GM21723 (cell line): ENCODE measurements at regions not wholly inside any gene's neighbourhood (a gene's known extent, or its start where the extent isn't known, plus 50 kb on each side); places are given as distances from the start of the nearest gene placed in this dataset.

Experiments used
- ATAC-seq: cut with Tn5 transposase; IDR thresholded peaks from one replicate; pipeline ENCODE4 v1.9.1; 2021; ENCODE audit warnings: mild to moderate bottlenecking, moderate library complexity; ENCODE audit not compliant: unreplicated experiment

DNA sequence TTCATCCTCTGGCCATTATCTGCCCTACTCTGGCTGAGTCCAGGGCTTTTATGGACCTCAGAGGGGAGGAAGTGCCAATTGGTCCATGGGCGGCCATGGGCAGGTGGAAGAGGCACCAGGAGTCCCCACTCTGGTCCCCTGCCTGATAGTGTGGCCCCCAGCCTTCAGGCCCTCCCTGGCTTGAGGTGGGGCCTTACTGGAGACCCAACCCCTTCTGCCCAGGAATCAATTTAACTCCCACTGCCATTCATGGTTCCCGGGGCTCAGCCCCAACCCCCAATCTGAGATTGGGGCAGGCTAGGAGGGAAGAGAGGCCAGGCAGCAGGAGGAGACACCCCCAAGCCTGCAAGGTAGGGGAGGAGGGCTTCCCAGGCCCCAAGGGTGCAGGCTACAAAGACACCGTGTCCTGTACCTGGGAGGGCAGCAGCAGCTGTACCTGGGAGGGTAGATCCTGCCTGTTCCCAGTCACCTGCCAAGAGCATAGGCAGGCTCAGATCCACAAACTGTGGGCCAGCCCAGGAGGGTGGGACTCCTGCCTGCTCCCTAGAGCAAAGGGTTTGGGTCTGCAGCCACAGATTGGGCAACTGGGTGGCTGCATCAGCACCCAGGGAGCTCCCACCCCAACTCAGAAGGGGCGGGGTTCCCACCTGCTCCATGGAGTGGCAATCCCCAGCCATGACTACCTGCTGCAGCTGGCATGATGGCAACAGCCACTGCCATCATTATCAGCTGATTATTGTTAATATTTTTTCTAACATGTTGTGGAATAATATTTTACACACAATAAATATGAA is 1044.1 kb upstream of the B3GALT2 start:
- no peak for ATAC-seq

DNA sequence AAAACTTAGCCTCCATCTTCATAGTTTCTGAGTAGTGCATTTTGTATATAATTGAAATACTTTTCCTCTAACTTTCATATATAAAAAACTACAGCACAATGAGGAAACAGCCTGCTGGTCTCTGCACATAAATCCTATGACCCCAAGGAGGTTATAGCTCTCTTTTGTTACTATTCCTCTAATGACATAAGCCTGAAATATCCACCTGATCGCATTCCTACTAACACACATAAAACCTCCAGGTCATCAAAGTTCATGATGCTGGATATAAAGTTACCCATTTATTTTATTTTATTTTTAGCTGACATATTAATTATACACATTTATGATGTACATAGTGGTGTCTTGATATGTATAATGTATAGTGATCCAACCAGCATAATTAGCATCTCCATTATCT is 1042.0 kb upstream of the B3GALT2 start:
- ATAC-seq: no peak

DNA sequence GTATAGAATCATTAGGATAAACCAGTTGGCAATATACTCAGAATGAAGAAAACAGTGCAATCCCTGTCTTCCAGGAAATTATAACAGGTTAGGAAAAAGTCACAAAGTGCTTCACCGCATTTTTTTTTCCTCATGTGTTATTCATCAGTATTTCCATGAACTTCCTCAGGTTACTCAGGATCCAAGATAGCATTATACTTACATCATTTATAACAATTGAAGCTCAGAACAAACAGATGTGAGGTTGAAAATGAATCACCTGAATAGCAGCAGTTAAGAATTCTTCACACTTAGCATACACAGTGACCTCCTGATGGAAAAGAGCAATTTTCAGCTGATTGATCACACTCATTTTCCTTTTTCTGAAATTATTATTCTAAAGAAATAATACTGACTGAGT is 1040.7 kb upstream of the B3GALT2 start:
- no peak for ATAC-seq

DNA sequence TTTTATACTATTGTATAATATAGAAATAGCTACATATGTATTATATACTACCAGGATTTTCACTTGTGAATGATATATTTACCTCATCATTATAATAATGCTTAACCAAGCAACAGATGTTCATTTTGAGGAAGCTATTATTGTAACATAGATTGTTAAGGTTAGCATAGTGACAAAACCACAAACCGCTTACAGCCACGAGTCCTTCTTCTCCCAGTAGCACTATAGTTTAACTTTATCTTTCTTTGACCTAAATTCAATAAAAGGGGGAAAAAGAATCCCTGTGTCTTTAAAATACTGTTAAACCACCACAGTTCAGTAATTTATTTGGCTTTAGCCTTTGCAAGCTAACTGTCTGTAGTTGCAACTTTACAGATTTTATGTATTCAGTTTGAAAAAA is 1039.4 kb upstream of the B3GALT2 start:
- peak; percentile 96 for ATAC-seq

DNA sequence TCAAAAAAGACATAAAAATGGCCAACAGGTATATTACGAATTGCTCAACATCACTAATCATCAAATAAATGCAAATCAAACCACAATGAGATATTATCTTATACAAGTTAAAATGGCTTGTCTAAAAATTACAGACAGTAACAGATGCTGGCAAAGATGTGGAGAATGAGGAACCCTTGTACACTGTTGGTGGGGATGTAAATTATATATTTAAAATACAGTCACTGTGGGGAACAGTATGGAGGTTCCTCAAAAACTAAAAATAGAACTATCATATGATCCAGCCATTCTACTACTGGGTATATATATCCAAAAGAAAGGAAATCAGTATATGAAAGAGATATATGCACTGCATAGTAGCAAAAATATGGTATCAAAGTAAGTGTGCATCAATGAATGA is 1037.2 kb upstream of the B3GALT2 start:
- no peak for ATAC-seq

DNA sequence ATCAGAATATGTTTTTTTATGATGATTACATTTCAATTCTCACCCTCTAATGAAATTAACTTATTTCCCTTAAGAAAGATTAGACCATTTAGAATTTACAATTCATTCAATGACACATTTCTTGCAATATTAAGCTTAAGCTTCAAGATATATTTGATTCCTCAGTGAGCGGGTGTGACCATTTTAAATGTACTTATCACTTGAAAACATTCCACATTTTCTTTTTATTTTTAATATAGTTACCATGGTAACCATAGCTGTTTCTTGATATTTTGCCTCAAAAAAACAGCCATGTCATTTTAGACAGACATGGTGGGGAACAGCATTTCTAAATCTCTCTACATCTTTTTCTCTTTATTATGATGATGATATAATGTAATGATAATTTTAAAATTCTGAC is 1029.0 kb upstream of the B3GALT2 start:
- ATAC-seq: no peak

DNA sequence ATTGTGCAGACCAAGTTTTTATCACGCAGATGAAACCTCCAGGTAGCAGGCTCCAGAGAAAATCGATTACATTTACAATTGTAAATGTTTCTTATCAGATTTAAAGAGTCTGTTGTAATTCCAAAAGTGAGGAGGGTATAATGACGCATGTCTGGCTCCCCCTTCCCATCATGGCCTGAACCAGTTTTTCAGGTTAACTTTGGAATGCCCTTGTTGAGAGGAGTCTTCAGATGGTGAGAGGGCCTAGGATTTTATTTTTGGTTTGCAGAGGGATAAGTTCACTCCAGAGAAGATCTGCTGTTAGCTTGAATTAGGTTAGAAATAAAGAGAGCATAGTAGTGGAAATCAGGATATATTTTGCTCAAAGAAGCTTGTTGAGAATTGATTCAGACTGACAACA is 1028.3 kb upstream of the B3GALT2 start:
- ATAC-seq: no peak

DNA sequence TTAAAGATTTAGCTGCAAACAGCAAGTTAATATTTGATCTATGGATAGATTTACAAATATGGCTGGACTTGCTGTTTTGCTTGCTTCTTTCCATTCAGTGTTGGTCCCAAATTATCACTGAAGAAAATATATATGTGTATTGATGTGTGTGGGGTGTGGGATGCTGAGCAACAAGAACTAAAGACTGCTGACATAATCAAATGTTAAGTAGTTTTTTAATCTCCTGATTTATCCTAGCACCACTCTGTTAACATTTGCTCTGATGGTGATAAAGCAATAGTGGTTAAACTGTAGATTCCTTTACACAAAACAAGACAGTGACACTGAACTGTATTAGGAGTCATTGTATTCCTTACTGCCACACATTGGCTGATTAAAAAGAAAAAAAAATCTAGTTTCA is 1023.5 kb upstream of the B3GALT2 start:
- no peak for ATAC-seq

DNA sequence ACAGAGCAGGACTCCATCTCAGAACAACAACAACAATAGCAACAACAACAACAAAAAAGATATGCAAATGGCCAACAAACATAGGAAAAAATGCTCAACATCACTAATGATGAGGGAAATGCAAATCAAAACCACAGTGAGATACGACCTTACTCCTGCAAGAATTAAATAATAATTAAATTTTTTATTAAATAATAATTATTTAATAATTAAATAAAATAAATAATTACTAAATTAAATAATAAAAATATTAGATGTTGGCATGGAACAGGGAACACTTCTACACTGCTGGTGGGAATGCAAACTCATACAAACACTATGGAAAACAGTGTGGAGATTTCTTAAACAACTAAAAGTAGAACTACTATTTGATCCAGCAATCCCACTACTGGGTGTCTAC is 1022.3 kb upstream of the B3GALT2 start:
- no peak for ATAC-seq

DNA sequence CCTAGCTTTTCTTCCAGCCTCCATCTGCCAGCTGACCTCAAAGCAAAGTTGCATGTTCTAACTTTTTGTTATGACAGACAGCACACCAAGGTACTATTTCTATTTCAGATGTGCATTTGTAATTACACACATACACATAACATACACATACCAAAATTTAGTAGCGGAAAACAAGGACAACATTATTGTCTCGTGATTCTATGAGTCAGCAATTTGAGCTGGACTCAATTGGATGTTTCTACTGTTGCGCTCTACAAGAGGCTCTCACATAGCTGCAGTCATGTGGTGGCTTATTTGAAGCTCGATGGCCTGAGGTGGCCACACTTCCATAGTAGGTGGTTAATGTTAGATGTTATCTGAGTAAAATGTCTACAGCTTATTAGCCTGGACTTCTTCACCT is 1010.1 kb upstream of the B3GALT2 start:
- ATAC-seq: no peak

DNA sequence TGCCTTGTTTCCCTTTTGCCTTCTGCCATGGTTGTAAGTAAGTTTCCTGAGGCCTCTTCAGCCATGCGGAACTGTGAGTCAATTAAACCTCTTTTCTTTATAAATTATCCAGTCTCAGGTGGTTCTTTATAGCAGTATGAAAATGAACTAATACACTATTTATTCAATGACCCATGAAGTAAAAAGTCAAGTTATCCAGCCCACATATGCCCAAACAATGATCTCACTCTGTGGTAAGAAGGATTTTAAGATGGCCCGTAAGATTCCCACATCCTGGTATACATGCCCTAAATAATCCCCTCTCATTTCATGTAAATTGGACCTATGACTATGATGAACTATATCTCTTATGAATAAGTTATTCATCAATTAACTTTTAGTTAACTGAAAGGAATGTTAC is 1008.3 kb upstream of the B3GALT2 start:
- no peak for ATAC-seq

DNA sequence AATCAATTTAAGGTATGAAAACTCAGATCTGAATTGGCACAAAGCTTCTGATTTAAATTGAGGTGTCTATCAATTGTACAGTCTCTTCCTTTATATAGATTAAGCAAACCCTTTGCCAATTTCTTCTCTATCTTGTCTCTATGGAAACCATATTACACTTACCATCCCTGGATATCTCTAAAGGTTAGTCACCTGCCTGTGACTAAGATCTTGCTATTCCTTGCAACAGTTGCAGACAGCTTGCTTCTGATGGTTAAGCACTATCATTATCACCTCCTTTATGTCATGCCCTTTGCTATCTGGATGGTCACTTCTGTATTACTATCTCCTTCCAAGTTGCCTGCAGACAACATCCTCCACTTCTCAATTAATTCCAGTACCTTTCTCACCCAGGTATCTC is 998.6 kb upstream of the B3GALT2 start:
- ATAC-seq: no peak

DNA sequence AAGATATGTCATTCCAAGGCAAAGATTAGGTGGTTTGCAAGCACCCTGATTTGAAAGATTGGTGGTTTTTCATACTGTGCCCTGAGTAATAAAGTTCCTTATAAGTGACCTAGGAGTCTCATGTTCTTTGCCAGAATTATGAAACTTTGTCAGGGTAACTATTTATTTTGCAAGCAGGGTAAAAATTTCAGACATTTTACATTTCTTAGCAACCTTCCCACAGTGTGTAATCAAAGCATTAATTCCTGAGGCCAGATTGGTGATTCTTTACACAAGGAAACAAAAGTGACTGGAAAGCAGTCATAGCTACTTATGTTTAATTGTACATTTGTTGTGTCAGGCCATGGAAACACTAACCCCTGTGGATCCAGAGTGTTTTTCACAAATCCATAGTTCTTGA is 998.0 kb upstream of the B3GALT2 start:
- no peak for ATAC-seq

DNA sequence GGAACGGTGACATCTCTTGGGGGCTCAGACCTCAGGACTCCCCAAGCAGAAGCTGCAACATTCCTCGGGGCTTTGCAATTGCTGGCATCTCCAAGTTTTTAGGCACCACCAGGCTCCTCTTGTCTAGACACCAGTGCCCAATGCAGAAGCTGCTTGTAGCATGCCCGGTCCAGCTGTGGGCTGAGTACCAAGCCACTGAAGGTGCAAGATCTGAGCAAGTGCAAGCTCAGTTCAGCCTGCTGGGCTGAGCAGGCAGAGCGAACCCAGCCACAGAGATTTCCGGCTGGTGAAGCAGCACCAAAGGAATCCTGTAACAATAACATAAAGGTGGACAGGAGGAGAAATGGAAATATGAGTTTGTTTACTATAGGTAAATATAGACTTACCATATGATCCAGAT is 995.4 kb upstream of the B3GALT2 start:
- no peak for ATAC-seq

DNA sequence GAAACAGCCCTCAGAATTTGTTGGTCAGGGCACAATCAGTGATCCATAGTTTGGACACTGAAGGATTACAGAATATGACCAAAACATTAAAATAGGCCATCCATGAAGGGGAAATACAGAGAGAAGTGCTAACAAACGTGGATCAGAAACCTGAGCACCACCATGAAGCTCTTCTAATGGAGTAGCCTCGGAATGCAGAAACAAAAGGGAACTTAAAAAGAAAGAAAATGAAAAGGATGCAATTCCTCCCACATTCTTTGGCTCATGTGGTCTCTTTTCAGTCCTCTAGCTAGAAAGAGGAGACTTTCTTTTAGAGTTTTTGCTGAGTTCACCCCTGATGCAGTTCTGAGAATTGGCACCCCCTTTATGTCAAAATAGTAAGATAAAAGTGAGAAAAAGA is 989.8 kb upstream of the B3GALT2 start:
- no peak for ATAC-seq

DNA sequence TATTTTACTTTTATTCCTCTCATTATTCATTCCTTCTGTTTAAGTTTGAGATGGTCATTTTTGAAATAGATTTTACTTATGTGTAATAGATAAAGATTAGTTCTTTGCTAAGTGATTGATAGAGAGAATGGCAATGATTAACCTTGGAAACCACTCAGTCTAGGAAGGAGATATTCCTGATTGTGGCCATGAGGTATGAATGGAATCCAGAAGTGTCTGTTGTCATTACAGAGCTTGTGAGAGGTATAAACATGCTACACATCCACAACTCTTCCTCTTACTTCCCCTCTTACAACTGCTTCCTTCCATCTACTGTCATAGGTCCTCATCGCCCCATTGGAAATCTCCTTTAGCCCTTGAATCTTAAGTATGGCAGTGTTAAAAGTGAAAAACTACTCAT is 988.8 kb upstream of the B3GALT2 start:
- no peak for ATAC-seq

DNA sequence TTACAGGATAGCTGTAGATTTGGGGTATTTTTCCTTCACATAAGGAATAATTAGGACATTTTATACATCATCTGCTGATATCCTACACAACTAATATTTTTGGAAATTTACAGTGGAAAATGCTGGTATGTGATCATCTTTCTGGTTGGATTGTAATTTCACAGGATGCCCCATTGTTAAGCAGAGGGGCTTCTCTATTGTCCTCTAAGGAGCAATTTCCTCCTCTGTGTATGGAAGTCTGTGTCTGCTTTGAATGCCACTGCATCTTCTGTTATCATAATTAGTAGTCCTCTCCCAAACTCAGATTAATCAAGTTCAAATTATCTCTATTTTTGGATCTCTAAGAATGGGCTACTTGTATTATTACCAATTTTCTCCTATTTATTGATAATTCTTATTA is 988.1 kb upstream of the B3GALT2 start:
- ATAC-seq: no peak

DNA sequence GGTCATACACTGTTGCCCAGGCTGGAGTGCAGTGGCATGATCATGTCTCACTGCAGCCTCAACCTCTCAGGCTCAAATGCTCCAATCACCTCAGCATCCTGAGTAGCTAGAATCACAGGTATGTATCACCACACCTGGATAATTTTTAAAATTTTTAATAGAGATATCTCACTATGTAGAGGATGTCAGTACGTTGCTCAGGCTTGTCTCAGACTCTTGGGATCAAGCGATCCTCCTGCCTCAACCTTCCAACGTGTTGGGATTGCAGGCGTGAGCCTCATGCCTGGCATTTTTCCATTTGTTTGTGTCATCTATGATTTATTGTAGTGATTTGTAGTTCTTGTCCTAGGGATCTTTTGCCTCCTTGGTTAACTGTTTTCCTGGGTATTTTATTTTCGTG is 985.2 kb upstream of the B3GALT2 start:
- ATAC-seq: no peak

DNA sequence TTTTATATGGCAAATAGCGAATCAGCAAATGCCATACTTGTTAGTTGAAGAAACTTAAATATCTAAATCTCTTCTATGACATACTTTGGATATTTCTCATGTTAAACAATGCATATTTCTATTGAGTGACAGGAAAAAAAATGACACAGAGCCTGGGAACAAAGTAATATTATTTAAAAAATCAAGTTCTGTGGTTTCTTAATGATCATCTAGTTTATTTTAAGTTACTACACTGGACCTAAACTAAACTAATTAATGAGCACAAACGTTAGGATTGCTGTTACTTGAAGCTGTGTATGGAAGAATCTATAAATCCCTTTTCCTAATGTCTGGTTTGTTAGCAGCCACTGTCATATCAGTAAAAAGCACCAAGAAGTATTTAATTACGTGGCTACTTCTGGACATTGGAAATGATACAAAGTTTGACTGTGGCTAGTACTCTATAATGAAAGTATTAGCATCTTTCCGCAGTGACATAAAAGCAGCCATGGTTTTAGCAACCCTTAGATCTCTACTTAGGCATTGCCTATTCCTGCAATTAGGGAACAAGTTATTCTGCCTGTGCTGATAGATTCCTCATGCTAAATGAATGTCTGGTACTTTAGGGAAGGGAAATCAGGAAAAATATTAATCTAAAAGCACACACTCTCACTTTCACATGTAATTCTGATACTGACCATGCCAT is 981.7 kb upstream of the B3GALT2 start:
- ATAC-seq: no peak

DNA sequence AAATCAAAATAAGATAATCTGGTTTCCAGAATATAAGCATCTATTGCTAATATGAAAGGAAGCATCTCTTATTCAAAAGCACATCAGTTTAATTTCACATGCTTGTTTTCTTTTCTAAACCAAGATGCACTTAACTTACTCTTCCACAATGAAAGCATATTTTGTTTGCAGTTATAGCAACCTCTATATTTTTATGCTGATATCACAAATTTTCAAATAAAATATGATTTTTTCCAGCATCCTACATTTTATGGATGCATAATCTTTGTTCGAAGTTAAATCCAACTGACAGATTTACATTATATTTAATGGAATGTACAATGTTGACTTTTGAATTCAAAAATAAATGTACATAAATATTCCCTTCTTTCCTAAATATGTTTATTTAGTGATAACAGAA is 978.3 kb upstream of the B3GALT2 start:
- no peak for ATAC-seq

DNA sequence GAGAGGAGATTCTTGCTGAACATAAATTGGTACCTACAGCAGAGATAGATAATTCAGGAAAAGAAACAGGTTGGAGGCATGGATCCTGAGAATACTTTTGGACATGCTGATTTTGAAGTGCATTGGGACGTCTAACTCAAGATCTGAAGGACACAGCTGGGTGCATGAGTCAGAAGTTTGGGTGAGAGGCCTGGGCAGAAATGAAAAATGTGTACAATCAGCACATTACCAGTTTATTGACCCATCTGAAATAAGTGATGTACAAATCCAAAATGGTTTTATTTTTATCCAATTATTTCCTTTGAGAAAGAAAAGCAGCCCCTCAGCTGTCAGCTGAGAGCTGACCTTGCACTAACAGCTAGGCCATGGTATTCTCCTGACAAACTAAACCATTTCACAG is 975.2 kb upstream of the B3GALT2 start:
- ATAC-seq: no peak

DNA sequence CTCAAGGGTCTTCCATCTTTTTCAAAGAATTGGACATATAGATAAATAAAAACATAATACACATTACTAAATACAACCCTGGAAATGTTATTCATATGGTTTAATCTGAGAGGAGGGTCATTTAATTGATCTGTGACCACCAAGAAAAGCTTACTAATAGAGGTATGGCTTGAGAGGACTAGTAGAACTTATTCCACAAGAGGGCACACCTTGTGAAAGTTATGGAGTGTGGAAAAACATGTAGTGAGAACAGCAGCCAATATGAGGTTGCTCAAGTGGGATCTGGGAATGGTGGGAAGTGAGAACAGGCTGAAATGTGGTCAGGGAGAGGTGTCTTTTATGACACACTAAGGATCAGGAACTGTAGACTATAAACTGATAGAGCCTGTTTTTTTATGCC is 973.5 kb upstream of the B3GALT2 start:
- no peak for ATAC-seq

DNA sequence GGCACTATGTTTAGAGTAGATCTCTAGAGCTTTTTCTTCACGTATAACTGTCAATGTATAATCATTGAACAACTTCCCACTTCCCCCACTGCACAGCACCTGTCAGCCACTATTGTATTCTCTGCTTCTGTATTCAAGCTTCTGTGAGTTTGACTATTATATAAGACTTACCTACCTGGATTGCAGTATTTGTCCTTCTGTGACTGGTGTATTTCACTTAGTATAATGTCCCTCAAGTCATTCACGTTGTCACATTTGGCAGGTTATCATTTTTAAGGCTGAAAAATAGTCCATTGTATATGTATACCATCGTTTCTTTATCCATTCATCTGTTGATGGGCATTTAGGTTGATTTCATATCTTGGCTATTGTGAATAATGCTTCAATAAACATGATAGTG is 969.5 kb upstream of the B3GALT2 start:
- no peak for ATAC-seq
